ENCODE measurements at regions not wholly inside any gene's neighbourhood (a gene's known extent, or its start where the extent isn't known, plus 50 kb on each side); places are given as distances from the start of the nearest gene placed in this dataset.

GRCh38 chr17:77323413-77324171 is 182.8 kb downstream of the SEC14L1 start:
- DNase-seq (peak in 1 of 2 donors; percentile 61), ATAC-seq (peak in 7 of 8 donors; percentile 0 to 37 (median 24))
- H3K4me1 ChIP-seq = peaks cover 12 to 83% (median 69%) of the 10 kb centered on the region in 9 donors
- H3K27ac ChIP-seq = peak overlapping the region; percentile 8 to 94 (median 86)
- no peaks in the 10 kb centered on the region for H3K27me3 ChIP-seq
- peak overlapping the region in 3 of 10 donors; percentile 0 to 4 (median 3) for H3K4me3 ChIP-seq
- TF ChIP-seq CTCF (IDR thresholded peaks at IDR 0.05) = no peak
- no peaks in the 10 kb centered on the region for H3K9me3 ChIP-seq
- H3K36me3 ChIP-seq = no peaks in the 10 kb centered on the region
- WGBS, 2 donors = 61 to 72% methylated on average over 36 of the region's 36 CpGs
- intact Hi-C loops (cut with DNase I) = loop anchor here in 2 of 10 donors (10.0 kb wide), 2 partner anchors 101 to 111 kb away; no protein-coding TSS in a partner anchor

GRCh38 chr17:77324227-77324626 is 183.5 kb downstream of the SEC14L1 start:
- H3K4me1 ChIP-seq = peaks cover 8 to 76% (median 62%) of the 10 kb centered on the region in 9 donors
- H3K27me3 ChIP-seq = no peaks in the 10 kb centered on the region
- intact Hi-C loops (cut with DNase I) = loop anchor here in 2 of 10 donors (10.0 kb wide), 2 partner anchors 101 to 111 kb away; no protein-coding TSS in a partner anchor
- DNase-seq (no peak), ATAC-seq (no peak)
- H3K4me3 ChIP-seq = peak overlapping the region in 1 of 10 donors; percentile 0
- WGBS, 2 donors = 94 to 95% methylated on average over 8 of the region's 8 CpGs
- TF ChIP-seq CTCF (IDR thresholded peaks at IDR 0.05) = no peak
- no peaks in the 10 kb centered on the region for H3K36me3 ChIP-seq
- H3K9me3 ChIP-seq = no peaks in the 10 kb centered on the region
- H3K27ac ChIP-seq = peak overlapping the region; percentile 8 to 94 (median 86)

- Histone ChIP-seq H3K4me1 (peaks cover 8 to 63% (median 48%) of the 10 kb centered on the region in 9 donors), H3K9me3 (no peaks in the 10 kb centered on the region), H3K4me3 (no peak overlapping the region), H3K27ac (peak overlapping the region; percentile 67 to 94 (median 84)), H3K27me3 (no peaks in the 10 kb centered on the region), H3K36me3 (no peaks in the 10 kb centered on the region)
- WGBS, 2 donors = 56 to 74% methylated on average over 8 of the region's 8 CpGs
- intact Hi-C loops (cut with DNase I) = loop anchor here in 2 of 10 donors (10.0 kb wide), 2 partner anchors 99 to 109 kb away; no protein-coding TSS in a partner anchor
- no peak for DNase-seq
- TF ChIP-seq CTCF (IDR thresholded peaks at IDR 0.05) = no peak
- peak in 1 of 8 donors; percentile 5 for ATAC-seq
Measured at GRCh38 chr17:77325577-77326075, 184.9 kb downstream of the SEC14L1 start.

- no peaks in the 10 kb centered on the region for H3K9me3 ChIP-seq
- H3K27me3 ChIP-seq = no peaks in the 10 kb centered on the region
- no peaks in the 10 kb centered on the region for H3K36me3 ChIP-seq
- peaks cover 8 to 63% (median 45%) of the 10 kb centered on the region in 9 donors for H3K4me1 ChIP-seq
- intact Hi-C loops (cut with DNase I) = loop anchor here in 2 of 10 donors (10.0 kb wide), 2 partner anchors 99 to 109 kb away; no protein-coding TSS in a partner anchor
- ATAC-seq (no peak), DNase-seq (no peak)
- no peak for TF ChIP-seq CTCF (IDR thresholded peaks at IDR 0.05)
- WGBS, 2 donors = 89 to 92% methylated on average over 18 of the region's 18 CpGs
- H3K4me3 ChIP-seq = no peak overlapping the region
- H3K27ac ChIP-seq = peak overlapping the region in 8 of 10 donors; percentile 78 to 94 (median 85)
Measured at GRCh38 chr17:77326076-77326591, 185.4 kb downstream of the SEC14L1 start.
